H1 (cell line): ENCODE measurements at regions not wholly inside any gene's neighbourhood (a gene's known extent, or its start where the extent isn't known, plus 50 kb on each side); places are given as distances from the start of the nearest gene placed in this dataset.

Experiments used
- CTCF ChIA-PET: fragments of 300-600 bp; sonication (Branson Sonifier 250); formaldehyde crosslinking; loops from one replicate; lab custom pipeline; 2021; ENCODE audit not compliant: partially characterized antibody; lab: Charles Lee
- POLR2A ChIA-PET: fragments of 300-600 bp; sonication (Branson Sonifier 250); formaldehyde crosslinking; loops from one replicate; lab custom pipeline; 2021; ENCODE audit warnings: inconsistent platforms; ENCODE audit not compliant: partially characterized antibody; lab: Charles Lee
- DNase-seq, 2 experiments: peaks; one replicate each; pipeline versions ENCODE4 v3.0.0 to v3.0.0-alpha.2; 2010 to 2022; ENCODE audit warnings: low spot score in 2 of 2, low read depth in 1 of 2, mixed read lengths in 1 of 2
- FAIRE-seq: peaks from 2 replicates; lab custom pipeline; 2011; peaks lifted over from hg19 to GRCh38; lab: Jason Lieb, UNC
- H2AFZ ChIP-seq: 2 replicates; pipeline ENCODE4 v1.8.1; 2012; ENCODE audit warnings: low read length, inconsistent platforms
- H2AK5ac ChIP-seq: 2 replicates; pipeline ENCODE4 v1.6.1; 2013; ENCODE audit warnings: low read depth, low read length
- H2BK120ac ChIP-seq: replicated peaks from 2 replicates; pipeline ENCODE3; 2013; ENCODE audit warnings: low read depth, low read length, inconsistent platforms
- H2BK12ac ChIP-seq: 2 replicates; pipeline ENCODE4 v1.6.1; 2013; ENCODE audit warnings: low read depth, low read length
- H2BK15ac ChIP-seq: 2 replicates; pipeline ENCODE4 v1.6.1; 2013; ENCODE audit warnings: low read length
- H2BK20ac ChIP-seq: 2 replicates; pipeline ENCODE4 v1.6.1; 2013; ENCODE audit warnings: low read length
- H2BK5ac ChIP-seq: 2 replicates; pipeline ENCODE4 v1.6.1; 2013; ENCODE audit warnings: low read depth, low read length
- H3K14ac ChIP-seq: 2 replicates; pipeline ENCODE4 v1.6.1; 2013; ENCODE audit warnings: inconsistent platforms; ENCODE audit not compliant: insufficient read length
- H3K18ac ChIP-seq: 2 replicates; pipeline ENCODE4 v1.6.1; 2013; ENCODE audit warnings: low read length; ENCODE audit errors: extremely low read depth
- H3K23ac ChIP-seq: 2 replicates; pipeline ENCODE4 v1.6.1; 2013; ENCODE audit warnings: inconsistent platforms; ENCODE audit not compliant: insufficient read length
- H3K23me2 ChIP-seq: 2 replicates; pipeline ENCODE4 v1.6.1; 2013; ENCODE audit warnings: low read depth, low read length
- H3K27ac ChIP-seq: 2 replicates; pipeline ENCODE4 v1.6.1; 2011; ENCODE audit warnings: low read depth, low read length, inconsistent platforms
- H3K27me3 ChIP-seq, 4 experiments: replicated peaks in 1 of 4; 1 replicate in 1 of 4; 2 replicates in 3 of 4; pipeline versions ENCODE4 v1.6.1 to v1.8.1; 2011 to 2013; ENCODE audit warnings: low read length in 3 of 4, mild to moderate bottlenecking in 3 of 4, inconsistent platforms in 2 of 4, mixed read lengths in 2 of 4, moderate library complexity in 1 of 4; ENCODE audit not compliant: control insufficient read depth in 3 of 4, insufficient read depth in 3 of 4; ENCODE audit errors: extremely low read depth in 1 of 4
- H3K36me3 ChIP-seq, 4 experiments: 2 replicates each; pipeline versions ENCODE4 v1.6.1 to v1.8.1; 2011 to 2013; ENCODE audit warnings: mild to moderate bottlenecking in 4 of 4, low read length in 3 of 4, moderate library complexity in 2 of 4, control low read depth in 1 of 4, inconsistent platforms in 1 of 4; ENCODE audit not compliant: insufficient read depth in 4 of 4, control insufficient read depth in 2 of 4
- H3K4ac ChIP-seq: replicated peaks from 2 replicates; pipeline ENCODE3; 2013; ENCODE audit warnings: low read length, low read depth, mixed read lengths, inconsistent platforms; ENCODE audit not compliant: insufficient read length
- H3K4me1 ChIP-seq, 4 experiments: replicated peaks in 1 of 4; 1 replicate in 1 of 4; 2 replicates in 3 of 4; pipeline versions ENCODE4 v1.6.1 to v1.8.1; 2011 to 2013; ENCODE audit warnings: low read length in 3 of 4, inconsistent platforms in 2 of 4, mixed read lengths in 1 of 4; ENCODE audit not compliant: insufficient read depth in 4 of 4, control insufficient read depth in 3 of 4
- H3K4me2 ChIP-seq, 2 experiments: 2 replicates each; pipeline versions ENCODE4 v1.6.1 to v1.8.1; 2011 to 2013; ENCODE audit warnings: low read depth in 2 of 2, low read length in 2 of 2, control low read depth in 1 of 2, inconsistent platforms in 1 of 2, mild to moderate bottlenecking in 1 of 2; ENCODE audit not compliant: insufficient read depth in 1 of 2
- H3K4me3 ChIP-seq, 4 experiments: fragments of 200-600, 300-600 bp in 1 of 4; sonication (generic), shearing (Covaris generic), sonication (Bioruptor Twin) in 1 of 4; 2 replicates each; pipeline versions ENCODE4 v1.5.1 to v1.8.1; 2011 to 2016; ENCODE audit warnings: low read length in 4 of 4, low read depth in 3 of 4, control low read depth in 2 of 4, inconsistent platforms in 2 of 4, mild to moderate bottlenecking in 2 of 4, mixed read lengths in 1 of 4, moderate library complexity in 1 of 4; ENCODE audit not compliant: insufficient read depth in 2 of 4; ENCODE audit errors: extremely low read depth in 1 of 4
- H3K56ac ChIP-seq: replicated peaks from 2 replicates; pipeline ENCODE3; 2013; ENCODE audit warnings: low read depth, mild to moderate bottlenecking, mixed read lengths, low read length, inconsistent platforms; ENCODE audit not compliant: insufficient read length
- H3K79me1 ChIP-seq: 2 replicates; pipeline ENCODE4 v1.6.1; 2013; ENCODE audit warnings: low read depth, low read length, control low read depth
- H3K79me2 ChIP-seq, 2 experiments: 2 replicates each; pipeline versions ENCODE4 v1.6.1 to v1.8.1; 2012 to 2013; ENCODE audit warnings: low read length in 2 of 2, mild to moderate bottlenecking in 2 of 2, inconsistent platforms in 1 of 2; ENCODE audit not compliant: insufficient read depth in 2 of 2, control insufficient read depth in 1 of 2
- H3K9ac ChIP-seq, 4 experiments: replicated peaks in 1 of 4; 1 replicate in 1 of 4; 2 replicates in 3 of 4; pipeline versions ENCODE4 v1.6.1 to v1.8.1; 2011 to 2013; ENCODE audit warnings: low read depth in 3 of 4, low read length in 3 of 4, control low read depth in 2 of 4, mild to moderate bottlenecking in 2 of 4, moderate library complexity in 2 of 4, inconsistent platforms in 1 of 4; ENCODE audit errors: extremely low read depth in 1 of 4
- H3K9me3 ChIP-seq, 2 experiments: 2 replicates each; pipeline versions ENCODE4 v1.6.1 to v1.8.1; 2012 to 2013; ENCODE audit warnings: mild to moderate bottlenecking in 2 of 2, moderate library complexity in 2 of 2, control low read depth in 1 of 2, inconsistent platforms in 1 of 2, low read depth in 1 of 2, low read length in 1 of 2, mixed read lengths in 1 of 2; ENCODE audit not compliant: insufficient read depth in 2 of 2
- H4K20me1 ChIP-seq, 2 experiments: replicated peaks in 1 of 2; 2 replicates each; pipeline versions ENCODE3 to v1.8.1; 2011 to 2013; ENCODE audit warnings: inconsistent platforms in 2 of 2, low read length in 2 of 2, mild to moderate bottlenecking in 1 of 2; ENCODE audit not compliant: insufficient read depth in 2 of 2, control insufficient read depth in 1 of 2
- H4K5ac ChIP-seq: 2 replicates; pipeline ENCODE4 v1.6.1; 2013; ENCODE audit warnings: low read length, low read depth, mixed read lengths, inconsistent platforms; ENCODE audit not compliant: insufficient read length
- H4K8ac ChIP-seq: 2 replicates; pipeline ENCODE4 v1.8.0; 2013; ENCODE audit warnings: mild to moderate bottlenecking, moderate library complexity, low read length, inconsistent platforms; ENCODE audit not compliant: insufficient read depth; ENCODE audit errors: extremely low read depth
- H4K91ac ChIP-seq: replicated peaks from 2 replicates; pipeline ENCODE3; 2013; ENCODE audit warnings: low read length, mixed read lengths, inconsistent platforms; ENCODE audit not compliant: insufficient read length
- EP300 ChIP-seq, 2 experiments: IDR thresholded peaks; 1 replicate in 1 of 2; 2 replicates in 1 of 2; pipeline ENCODE4 v1.6.1; 2011 to 2012; ENCODE audit warnings: low read depth in 2 of 2, low read length in 2 of 2, mild to moderate bottlenecking in 2 of 2, borderline replicate concordance in 1 of 2, inconsistent platforms in 1 of 2, moderate library complexity in 1 of 2
- FOSL1 ChIP-seq: IDR thresholded peaks from 2 replicates; pipeline ENCODE4 v1.6.1; 2011; ENCODE audit warnings: mild to moderate bottlenecking, low read depth, low read length, moderate library complexity; ENCODE audit not compliant: insufficient read depth
- KDM1A ChIP-seq: fragments of 200-600, 300-600 bp; sonication (generic); IDR thresholded peaks from 2 replicates; pipeline ENCODE4 v1.7.1; 2016; ENCODE audit warnings: mild to moderate bottlenecking, low read length, borderline replicate concordance
- NANOG ChIP-seq: IDR thresholded peaks from 2 replicates; pipeline ENCODE4 v1.6.1; 2011; ENCODE audit warnings: low read length, low read depth, mild to moderate bottlenecking, inconsistent platforms; ENCODE audit not compliant: insufficient read depth, poor library complexity, severe bottlenecking
- RXRA ChIP-seq: IDR thresholded peaks from 2 replicates; pipeline ENCODE4 v1.6.1; 2011; ENCODE audit warnings: low read depth, mild to moderate bottlenecking, low read length, moderate library complexity; ENCODE audit not compliant: insufficient read depth
- SP4 ChIP-seq: IDR thresholded peaks from 2 replicates; pipeline ENCODE4 v1.6.1; 2012; ENCODE audit warnings: low read length, inconsistent platforms
- SRF ChIP-seq: IDR thresholded peaks from 2 replicates; pipeline ENCODE4 v1.6.1; 2011; ENCODE audit warnings: mild to moderate bottlenecking, low read depth, low read length, moderate library complexity
- TAF1 ChIP-seq: IDR thresholded peaks from 2 replicates; pipeline ENCODE4 v1.6.1; 2011; ENCODE audit warnings: mild to moderate bottlenecking, low read depth, low read length
- YY1 ChIP-seq: IDR thresholded peaks from 2 replicates; pipeline ENCODE4 v1.6.1; 2011; ENCODE audit warnings: low read depth, mild to moderate bottlenecking, low read length
- WGBS, 2 experiments: shearing (Covaris generic) in 1 of 2; methylation state at CpG; one replicate each; pipeline versions ENCODE4 v1.1.6 to v1.1.7; 2013 to 2015; ENCODE audit warnings: low lambda C conversion rate in 2 of 2, mixed read lengths in 2 of 2, inconsistent platforms in 1 of 2, low coverage in 1 of 2, missing lambda C conversion rate in 1 of 2; ENCODE audit not compliant: insufficient replicate concordance in 2 of 2, insufficient coverage in 1 of 2, insufficient read length in 1 of 2; ENCODE audit errors: extremely low coverage in 1 of 2, missing lambda C conversion rate in 1 of 2; 5-methylcytosine and 5-hydroxymethylcytosine counted together
- TF ChIP-seq, protein P1 (sequence below): IDR thresholded peaks from 2 replicates; pipeline ENCODE4 v1.6.1; 2012; ENCODE audit warnings: inconsistent platforms

GRCh38 chr7:35420656-35421055 is 166.8 kb upstream of the TBX20 start:
- Histone ChIP-seq H4K91ac (no peak overlapping the region), H3K79me2 (no peaks in the 10 kb centered on the region), H2BK20ac (no peak overlapping the region), H3K14ac (no peak overlapping the region), H4K5ac (no peak overlapping the region), H3K4me2 (no peak overlapping the region), H3K27ac (no peak overlapping the region), H3K56ac (no peak overlapping the region), H3K27me3 (0 out of 7 replicates have a peak, but pooled peaks cover 0 to 3% (median 0%) of the 10 kb centered on the region in 4 experiments), H3K4me3 (no peak overlapping the region), H4K20me1 (no peaks in the 10 kb centered on the region), H2BK5ac (no peak overlapping the region), H3K9ac (no peak overlapping the region), H2AK5ac (no peak overlapping the region), H3K79me1 (no peaks in the 10 kb centered on the region), H3K4me1 (no peaks in the 10 kb centered on the region), H2BK12ac (no peak overlapping the region), H3K36me3 (no peaks in the 10 kb centered on the region), H2AFZ (no peak overlapping the region), H3K18ac (no peak overlapping the region), H4K8ac (no peak overlapping the region), H3K23ac (no peak overlapping the region), H2BK15ac (no peak overlapping the region), H3K23me2 (no peaks in the 10 kb centered on the region), H3K9me3 (0 out of 4 replicates have a peak, but pooled peaks cover 0 to 4% of the 10 kb centered on the region in 2 experiments), H3K4ac (no peak overlapping the region), H2BK120ac (no peak overlapping the region)
- ChIA-PET CTCF (interaction anchor here (0.9 to 1.9 kb wide), 5 partner anchors 9 to 117 kb away, joined by 3 to 6 read pairs (median 4); no protein-coding TSS in a partner anchor), POLR2A (no interaction called here)
- no peak for FAIRE-seq
- TF ChIP-seq EP300 (IDR thresholded peaks at IDR 0.05; ENCODE audit: borderline replicate concordance in 1 of 2, low read depth in 2 of 2, low read length in 2 of 2): no peak
- no peak for TF ChIP-seq SRF
- TF ChIP-seq RXRA: no peak
- no peak for TF ChIP-seq SP4
- TF ChIP-seq NANOG: no peak
- TF ChIP-seq KDM1A: no peak
- TF ChIP-seq FOSL1: no peak
- TF ChIP-seq, protein P1, sequence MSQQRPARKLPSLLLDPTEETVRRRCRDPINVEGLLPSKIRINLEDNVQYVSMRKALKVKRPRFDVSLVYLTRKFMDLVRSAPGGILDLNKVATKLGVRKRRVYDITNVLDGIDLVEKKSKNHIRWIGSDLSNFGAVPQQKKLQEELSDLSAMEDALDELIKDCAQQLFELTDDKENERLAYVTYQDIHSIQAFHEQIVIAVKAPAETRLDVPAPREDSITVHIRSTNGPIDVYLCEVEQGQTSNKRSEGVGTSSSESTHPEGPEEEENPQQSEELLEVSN: no peak
- TF ChIP-seq TAF1: no peak
- TF ChIP-seq YY1: no peak
- DNase-seq: no peak
- 83% methylated on average over 4 of the region's 4 CpGs; no CpG with 5 or more reads in 1 of the 2 experiments for WGBS, 2 experiments
